Activated naive CD8-positive, alpha-beta T cell treated with anti-CD3 and anti-CD28 coated beads, Interleukin-2, amount 10 ng/mL, durations not matched to agents 7 days and 5 days (primary cell): ENCODE measurements at regions not wholly inside any gene's neighbourhood (a gene's known extent, or its start where the extent isn't known, plus 50 kb on each side); places are given as distances from the start of the nearest gene placed in this dataset.
"Not testable (repeated sequence)": the region's sequence is repeated elsewhere in the genome, so short reads cannot be mapped to it uniquely, and the experiment has no call there.

Experiments used
- ATAC-seq: fragments of 150-1000 bp; cut with Tn5 transposase; one replicate; pipeline ENCODE4 v1.10.0; 2021; ENCODE audit warnings: low read depth, moderate library complexity
- POLR2A ChIA-PET: fragments of 350-600 bp; sonication (Branson Sonifier 250); formaldehyde crosslinking; loops from one replicate; lab custom pipeline; 2021; ENCODE audit warnings: antibody characterized with exemption; lab: Charles Lee
- DNase-seq: peaks from one replicate; pipeline ENCODE4 v3.0.0; 2021
- H3K27ac Mint-ChIP-seq: one replicate; pipeline ENCODE4 v1.8.0; 2022; ENCODE audit warnings: mild to moderate bottlenecking, mixed read lengths
- H3K27me3 Mint-ChIP-seq: one replicate; pipeline ENCODE4 v1.8.0; 2022; ENCODE audit warnings: mild to moderate bottlenecking, moderate library complexity, mixed read lengths
- H3K36me3 Mint-ChIP-seq: one replicate; pipeline ENCODE4 v1.8.0; 2021; ENCODE audit warnings: mild to moderate bottlenecking, mixed read lengths
- H3K4me1 Mint-ChIP-seq: one replicate; pipeline ENCODE4 v1.8.0; 2021; ENCODE audit warnings: mixed read lengths
- H3K4me3 Mint-ChIP-seq: one replicate; pipeline ENCODE4 v1.8.0; 2022; ENCODE audit warnings: mild to moderate bottlenecking, moderate library complexity, mixed read lengths
- H3K9me3 Mint-ChIP-seq: one replicate; pipeline ENCODE4 v1.8.0; 2021; ENCODE audit warnings: mixed read lengths

DNA sequence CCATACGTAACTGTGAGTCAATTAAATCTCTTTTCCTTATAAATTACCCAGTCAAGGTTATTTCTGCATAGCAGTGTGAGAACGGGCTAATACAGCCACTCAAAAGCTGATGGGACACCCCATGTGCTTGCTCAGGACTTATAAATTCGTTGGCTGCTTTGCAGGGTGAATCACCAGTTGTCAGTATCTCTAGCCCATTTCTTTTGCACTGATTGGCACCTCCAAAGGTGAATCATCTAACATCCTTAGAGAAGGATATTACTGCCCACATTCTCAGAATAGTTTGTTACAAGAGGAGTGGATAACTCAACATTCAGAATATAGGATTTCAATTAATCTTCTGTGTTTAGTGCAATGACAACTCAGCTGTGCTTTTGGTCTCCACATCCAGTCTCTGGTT is 601.5 kb downstream of the KCNH5 start:
- H3K27me3 Mint-ChIP-seq = no peaks in the 10 kb centered on the region
- no peaks in the 10 kb centered on the region for H3K36me3 Mint-ChIP-seq
- no peaks in the 10 kb centered on the region for H3K4me1 Mint-ChIP-seq
- no peak overlapping the region for H3K27ac Mint-ChIP-seq
- POLR2A ChIA-PET = no interaction called here
- H3K4me3 Mint-ChIP-seq = no peak overlapping the region
- ATAC-seq (no peak), DNase-seq (no peak)
- peaks cover 11% of the 10 kb centered on the region for H3K9me3 Mint-ChIP-seq

DNA sequence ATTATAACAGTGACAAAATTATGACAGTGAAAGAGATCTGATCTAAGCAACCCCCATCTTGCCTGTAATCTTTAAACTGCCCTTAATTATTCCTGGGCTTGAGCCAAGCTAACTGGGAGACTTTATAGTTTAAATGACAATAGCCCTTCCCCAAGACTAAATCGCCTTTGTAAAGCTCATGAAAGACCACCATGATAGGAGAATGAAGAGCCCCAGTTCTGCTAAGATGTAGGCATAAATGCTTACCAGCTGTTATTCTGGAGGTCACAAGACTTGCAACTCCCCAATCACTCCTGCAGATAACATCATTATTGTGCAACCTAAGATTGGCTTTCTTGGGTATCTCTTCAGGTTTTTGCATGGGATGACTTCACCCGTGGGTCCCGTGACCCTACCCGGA is 599.7 kb downstream of the KCNH5 start:
- no peak for ATAC-seq
- H3K9me3 Mint-ChIP-seq = peaks cover 10% of the 10 kb centered on the region

DNA sequence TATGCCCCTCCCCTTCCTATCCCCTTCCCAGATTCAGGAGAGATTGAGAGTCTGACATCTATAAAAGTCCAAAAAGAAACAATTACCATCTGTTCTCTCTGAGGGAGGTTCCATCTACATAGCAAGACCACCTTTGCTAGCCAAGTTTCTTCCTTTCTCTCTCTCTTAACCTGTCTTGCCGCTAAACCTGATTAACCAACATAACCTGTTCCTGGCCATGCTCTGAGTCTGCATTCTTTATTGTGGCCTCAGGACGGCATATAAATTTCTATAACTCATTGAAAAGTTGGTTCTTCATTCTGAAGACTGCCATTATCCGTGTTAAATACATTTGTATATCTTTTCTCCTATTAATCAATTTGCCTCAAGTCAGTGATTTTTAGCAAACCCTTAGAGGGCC is 594.0 kb downstream of the KCNH5 start:
- POLR2A ChIA-PET = no interaction called here
- Mint-ChIP-seq H3K4me1 (no peaks in the 10 kb centered on the region), H3K36me3 (no peaks in the 10 kb centered on the region), H3K27me3 (no peaks in the 10 kb centered on the region), H3K27ac (no peak overlapping the region), H3K4me3 (no peak overlapping the region), H3K9me3 (peaks cover 5% of the 10 kb centered on the region)
- DNase-seq (no peak), ATAC-seq (no peak)

More for the DNA sequence above, 599.7 kb downstream of the KCNH5 start:
- POLR2A ChIA-PET = no interaction called here
- H3K36me3 Mint-ChIP-seq = no peaks in the 10 kb centered on the region
- H3K4me1 Mint-ChIP-seq = no peaks in the 10 kb centered on the region
- H3K4me3 Mint-ChIP-seq = no peak overlapping the region
- H3K27ac Mint-ChIP-seq = no peak overlapping the region
- H3K27me3 Mint-ChIP-seq = no peaks in the 10 kb centered on the region
- DNase-seq = no peak

DNA sequence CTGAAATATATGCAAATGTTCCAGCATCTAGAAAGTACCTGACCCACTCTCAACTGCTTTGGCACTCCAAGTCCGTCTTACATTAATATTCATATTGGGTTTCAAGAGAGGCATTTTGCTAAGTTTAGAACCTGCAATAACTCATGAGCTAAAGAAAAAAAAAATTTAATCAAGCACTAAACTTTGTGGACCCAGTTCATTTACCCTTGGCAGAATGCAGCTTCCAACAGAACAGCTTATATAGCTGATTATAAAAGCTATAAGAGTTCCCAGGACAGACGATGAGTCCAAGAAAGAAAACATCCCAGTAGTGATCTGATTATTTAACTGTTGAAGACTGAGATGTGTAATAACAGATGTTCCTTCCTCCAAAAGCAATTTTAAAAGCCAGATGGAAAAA is 592.0 kb downstream of the KCNH5 start:
- POLR2A ChIA-PET = no interaction called here
- H3K9me3 Mint-ChIP-seq = peaks cover 2% of the 10 kb centered on the region
- H3K27ac Mint-ChIP-seq = no peak overlapping the region
- H3K4me3 Mint-ChIP-seq = no peak overlapping the region
- no peaks in the 10 kb centered on the region for H3K27me3 Mint-ChIP-seq
- no peaks in the 10 kb centered on the region for H3K36me3 Mint-ChIP-seq
- no peak for ATAC-seq
- DNase-seq = no peak
- H3K4me1 Mint-ChIP-seq = no peaks in the 10 kb centered on the region

DNA sequence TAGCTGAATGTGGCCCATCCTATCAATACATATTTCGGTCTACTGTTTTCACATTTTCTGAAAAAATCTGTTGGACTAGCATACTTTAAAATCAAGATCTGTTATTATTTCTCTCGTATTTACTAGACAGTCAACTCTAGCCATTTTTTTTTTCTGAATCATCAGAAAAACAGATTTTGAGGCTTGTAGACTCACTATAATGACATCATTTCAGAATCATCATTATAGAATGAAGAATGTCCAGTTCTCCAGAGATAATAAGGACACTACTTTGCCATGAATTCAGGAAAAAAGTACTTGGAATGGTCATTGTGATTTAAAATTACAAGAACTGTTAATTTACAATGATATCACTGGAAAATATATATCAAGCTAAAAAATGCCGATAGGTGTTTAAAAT is 589.8 kb downstream of the KCNH5 start:
- ATAC-seq = no peak

DNA sequence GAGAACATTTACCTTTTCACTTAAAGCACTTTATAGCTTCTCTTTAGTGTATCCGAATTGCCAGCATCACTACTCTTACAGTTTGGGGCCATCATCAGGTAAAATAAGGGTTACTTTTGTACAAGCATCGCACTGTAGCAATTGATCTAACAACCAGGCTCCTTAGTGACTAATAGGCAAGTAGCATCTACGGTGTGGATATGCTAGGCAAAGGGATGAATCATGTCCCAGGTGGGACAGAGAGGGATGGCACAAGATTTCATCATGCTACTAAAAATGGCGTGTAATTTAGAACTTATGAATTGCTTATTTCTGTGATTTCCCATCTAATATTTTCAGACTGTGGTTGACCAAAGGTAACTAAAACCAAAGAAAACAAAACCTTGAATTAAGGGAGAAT is 582.3 kb downstream of the KCNH5 start:
- Mint-ChIP-seq H3K36me3 (no peaks in the 10 kb centered on the region), H3K9me3 (peaks cover 2% of the 10 kb centered on the region), H3K27me3 (no peaks in the 10 kb centered on the region), H3K27ac (no peak overlapping the region), H3K4me3 (no peak overlapping the region), H3K4me1 (no peaks in the 10 kb centered on the region)
- DNase-seq (no peak), ATAC-seq (no peak)
- POLR2A ChIA-PET = no interaction called here

More for the DNA sequence above, 589.8 kb downstream of the KCNH5 start:
- no peak for DNase-seq
- Mint-ChIP-seq H3K27ac (no peak overlapping the region), H3K4me3 (no peak overlapping the region), H3K36me3 (no peaks in the 10 kb centered on the region), H3K4me1 (no peaks in the 10 kb centered on the region), H3K9me3 (peaks cover 5% of the 10 kb centered on the region), H3K27me3 (no peaks in the 10 kb centered on the region)
- POLR2A ChIA-PET = no interaction called here

DNA sequence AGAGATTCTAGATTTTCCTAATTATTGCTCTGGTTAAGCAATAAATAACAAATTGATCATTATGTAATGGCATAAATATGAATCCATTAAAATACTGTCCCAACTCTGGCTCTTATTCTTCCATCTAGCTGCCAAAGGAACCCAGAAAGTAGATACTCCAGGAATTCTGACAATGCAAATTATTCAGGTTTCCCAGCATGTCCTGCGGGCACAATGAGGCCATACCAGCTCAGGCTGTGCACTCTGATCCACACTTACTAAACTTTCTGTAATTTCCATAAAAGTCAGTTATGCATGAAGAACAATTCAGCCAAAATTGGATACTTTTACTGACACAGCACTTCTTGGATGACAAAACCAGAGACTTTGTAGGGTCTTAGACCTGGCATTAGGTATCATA is 576.3 kb downstream of the KCNH5 start:
- Mint-ChIP-seq H3K27me3 (no peaks in the 10 kb centered on the region), H3K9me3 (peaks cover 3% of the 10 kb centered on the region), H3K4me1 (no peaks in the 10 kb centered on the region), H3K4me3 (no peak overlapping the region), H3K27ac (no peak overlapping the region), H3K36me3 (no peaks in the 10 kb centered on the region)
- ATAC-seq = no peak
- DNase-seq = no peak
- POLR2A ChIA-PET = no interaction called here

DNA sequence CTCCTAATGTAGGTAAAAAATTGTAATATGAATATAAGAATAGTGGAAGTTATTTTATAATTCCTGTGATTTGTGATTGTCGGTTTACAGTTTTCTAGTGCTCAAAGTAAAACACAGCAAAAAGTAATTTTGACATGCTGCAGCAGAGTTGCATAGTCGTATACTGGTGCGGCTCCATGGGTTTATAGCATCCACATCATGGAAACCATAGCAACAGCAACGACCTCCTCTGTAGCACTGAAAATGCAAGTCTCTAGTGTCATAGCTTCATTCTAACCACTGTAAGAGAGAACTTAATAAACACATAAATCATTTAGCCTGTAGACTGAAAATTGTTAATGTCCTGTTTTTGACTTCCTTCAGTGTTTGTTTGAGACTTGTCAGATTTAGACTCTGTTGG is 574.3 kb downstream of the KCNH5 start:
- H3K4me1 Mint-ChIP-seq = no peaks in the 10 kb centered on the region
- ATAC-seq (no peak), DNase-seq (no peak)
- POLR2A ChIA-PET = no interaction called here
- no peaks in the 10 kb centered on the region for H3K27me3 Mint-ChIP-seq
- no peak overlapping the region for H3K27ac Mint-ChIP-seq
- H3K9me3 Mint-ChIP-seq = peaks cover 3% of the 10 kb centered on the region
- H3K36me3 Mint-ChIP-seq = no peaks in the 10 kb centered on the region
- no peak overlapping the region for H3K4me3 Mint-ChIP-seq

DNA sequence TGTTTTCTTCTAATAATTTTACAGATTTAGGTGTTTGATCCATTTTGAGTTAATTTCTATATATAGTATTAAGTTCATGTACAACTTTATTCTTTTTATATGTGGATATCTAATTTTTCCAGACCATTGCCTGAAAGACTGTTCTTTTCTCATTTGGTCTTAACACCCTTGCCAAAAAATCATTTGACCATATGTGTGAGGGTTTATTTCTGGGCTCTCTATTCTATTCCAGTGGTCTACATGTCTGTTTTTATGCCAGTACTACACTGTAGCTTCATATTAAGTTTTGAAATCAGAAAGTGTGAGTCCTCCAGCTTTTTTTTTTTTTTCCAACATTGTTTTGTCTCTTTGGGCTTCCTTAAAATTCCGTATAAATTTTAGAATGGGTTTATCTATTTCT is 554.1 kb downstream of the KCNH5 start:
- H3K27me3 Mint-ChIP-seq = no peaks in the 10 kb centered on the region
- H3K4me1 Mint-ChIP-seq = no peaks in the 10 kb centered on the region
- DNase-seq = no peak
- no peaks in the 10 kb centered on the region for H3K36me3 Mint-ChIP-seq
- H3K9me3 Mint-ChIP-seq = peaks cover 5% of the 10 kb centered on the region
- no peak for ATAC-seq
- no peak overlapping the region for H3K4me3 Mint-ChIP-seq
- POLR2A ChIA-PET = no interaction called here
- no peak overlapping the region for H3K27ac Mint-ChIP-seq

DNA sequence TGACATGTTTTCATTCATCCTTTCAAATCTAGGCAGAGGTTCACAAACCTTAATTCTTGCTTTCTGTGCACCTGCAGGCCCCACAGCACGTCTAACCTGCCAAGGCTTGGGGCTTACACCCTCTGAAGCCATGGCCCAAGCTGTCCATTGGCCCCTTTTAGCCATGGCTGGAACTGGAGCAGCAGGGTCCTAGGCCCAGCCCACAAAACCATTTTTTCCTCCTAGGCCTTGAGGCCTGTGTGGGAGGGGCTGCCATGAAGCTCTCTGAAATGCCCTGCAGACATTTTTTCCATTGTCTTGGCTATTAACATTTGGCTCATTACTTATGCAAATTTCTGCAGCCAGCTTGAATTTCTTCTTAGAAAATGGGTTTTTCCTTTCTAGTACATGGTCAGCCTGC is 547.5 kb downstream of the KCNH5 start:
- ATAC-seq (no peak), DNase-seq (no peak)
- no peaks in the 10 kb centered on the region for H3K27me3 Mint-ChIP-seq
- H3K4me3 Mint-ChIP-seq = no peak overlapping the region
- H3K4me1 Mint-ChIP-seq = no peaks in the 10 kb centered on the region
- no peaks in the 10 kb centered on the region for H3K36me3 Mint-ChIP-seq
- POLR2A ChIA-PET = no interaction called here
- no peak overlapping the region for H3K27ac Mint-ChIP-seq
- peaks cover 8% of the 10 kb centered on the region for H3K9me3 Mint-ChIP-seq

DNA sequence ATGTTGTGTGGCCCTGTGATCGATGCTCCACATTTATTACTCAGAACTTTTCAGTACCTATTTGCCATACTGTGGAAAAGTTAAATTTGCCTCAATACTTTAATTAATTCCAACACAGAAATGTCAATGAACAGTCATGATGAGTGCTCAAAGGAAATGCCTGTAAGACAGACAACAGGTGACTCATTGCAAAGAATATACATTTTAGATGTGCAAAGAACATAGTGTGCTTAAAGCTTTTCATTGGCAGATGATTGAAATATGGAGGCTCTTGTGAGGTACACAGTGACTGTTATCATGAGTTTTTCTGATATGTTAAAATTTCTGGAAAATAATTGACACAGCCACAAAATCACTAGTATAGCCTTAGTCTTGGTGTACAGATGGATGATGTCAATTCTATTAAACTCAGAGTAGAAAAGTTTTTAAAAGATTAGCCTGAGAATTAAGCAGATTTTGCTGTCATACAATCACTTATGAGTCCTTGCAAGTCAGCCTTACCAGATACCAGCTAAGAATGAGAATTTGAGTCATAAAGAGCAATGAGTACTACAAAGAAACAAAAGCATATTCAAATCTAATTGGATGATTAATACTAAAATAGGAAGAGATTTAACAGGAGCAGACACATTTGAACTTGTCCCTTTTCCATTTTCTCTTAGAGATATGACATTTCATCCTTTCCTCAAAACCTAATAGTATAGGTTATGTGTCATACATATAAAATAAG is 544.1 kb downstream of the KCNH5 start:
- Mint-ChIP-seq H3K27ac (no peak overlapping the region), H3K9me3 (peaks cover 3% of the 10 kb centered on the region), H3K36me3 (no peaks in the 10 kb centered on the region), H3K4me1 (no peaks in the 10 kb centered on the region), H3K27me3 (no peaks in the 10 kb centered on the region), H3K4me3 (no peak overlapping the region)
- ATAC-seq (no peak), DNase-seq (no peak)
- POLR2A ChIA-PET = no interaction called here

DNA sequence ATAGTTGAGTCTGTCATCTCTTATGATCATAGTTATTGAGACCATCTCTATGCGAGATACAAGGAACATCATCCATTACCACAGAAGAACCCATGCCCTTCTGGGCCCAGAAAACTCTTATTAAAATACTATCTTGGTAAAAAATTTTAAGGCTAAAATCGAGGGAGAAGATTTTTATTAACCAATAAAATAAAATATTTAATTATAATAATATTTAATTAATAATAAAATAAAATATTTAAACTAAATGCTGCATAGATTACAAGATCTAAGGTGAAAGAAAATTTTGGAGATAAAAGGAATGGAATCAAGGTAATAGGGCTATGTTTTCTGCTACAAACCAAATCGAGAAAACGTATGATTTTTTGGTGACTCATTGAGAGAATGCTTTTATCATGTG is 540.2 kb downstream of the KCNH5 start:
- no peak overlapping the region for H3K27ac Mint-ChIP-seq
- POLR2A ChIA-PET = no interaction called here
- no peaks in the 10 kb centered on the region for H3K36me3 Mint-ChIP-seq

DNA sequence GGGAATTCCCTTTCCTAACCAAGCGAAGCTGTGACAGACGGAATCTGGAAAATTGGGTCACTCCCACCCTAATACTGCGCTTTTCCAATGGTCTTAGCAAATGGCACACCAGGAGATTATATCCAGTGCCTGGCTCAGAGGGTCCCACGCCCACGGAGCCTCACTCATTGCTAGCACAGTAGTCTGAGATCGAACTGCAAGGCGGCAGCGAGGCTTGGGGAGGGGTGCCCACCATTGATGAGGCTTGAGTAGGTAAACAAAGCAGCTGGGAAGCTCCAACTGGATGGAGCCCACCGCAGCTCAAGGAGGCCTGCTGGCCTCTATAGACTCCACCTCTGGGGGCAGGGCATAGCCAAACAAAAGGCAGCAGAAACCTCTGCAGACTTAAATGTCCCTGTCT is 523.9 kb downstream of the KCNH5 start:
- POLR2A ChIA-PET, ATAC-seq, H3K27ac Mint-ChIP-seq, H3K36me3 Mint-ChIP-seq, DNase-seq, H3K4me3 Mint-ChIP-seq, H3K27me3 Mint-ChIP-seq, H3K4me1 Mint-ChIP-seq: not testable (repeated sequence)
- peaks cover 16% of the 10 kb centered on the region for H3K9me3 Mint-ChIP-seq

More for the DNA sequence above, 540.2 kb downstream of the KCNH5 start:
- ATAC-seq (no peak), DNase-seq (no peak)
- peaks cover 3% of the 10 kb centered on the region for H3K9me3 Mint-ChIP-seq
- no peaks in the 10 kb centered on the region for H3K27me3 Mint-ChIP-seq
- no peaks in the 10 kb centered on the region for H3K4me1 Mint-ChIP-seq
- H3K4me3 Mint-ChIP-seq = no peak overlapping the region

DNA sequence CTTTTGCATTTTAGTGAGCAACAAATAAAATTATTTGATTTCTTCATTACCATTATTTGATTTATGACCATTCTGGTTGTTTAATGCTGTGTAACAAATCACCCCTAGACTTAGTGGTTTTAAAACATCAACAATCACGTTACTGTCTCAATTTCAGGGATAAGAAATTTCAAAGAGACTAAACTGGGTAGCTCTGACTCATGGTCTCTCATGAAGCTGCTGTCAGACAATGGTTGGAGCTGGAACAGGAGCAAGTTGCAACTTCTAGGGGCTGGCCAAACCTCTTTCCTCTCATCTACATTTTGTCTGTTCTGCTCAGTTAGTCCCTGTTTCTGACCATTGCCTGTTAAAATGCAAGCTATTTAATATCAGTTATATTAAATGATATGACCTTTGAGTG is 517.0 kb downstream of the KCNH5 start:
- H3K27me3 Mint-ChIP-seq = no peaks in the 10 kb centered on the region
- no peaks in the 10 kb centered on the region for H3K36me3 Mint-ChIP-seq
- H3K9me3 Mint-ChIP-seq = peaks cover 6% of the 10 kb centered on the region
- ATAC-seq = no peak
- POLR2A ChIA-PET = no interaction called here
- H3K27ac Mint-ChIP-seq = no peak overlapping the region
- no peak for DNase-seq
- no peaks in the 10 kb centered on the region for H3K4me1 Mint-ChIP-seq
- H3K4me3 Mint-ChIP-seq = no peak overlapping the region

DNA sequence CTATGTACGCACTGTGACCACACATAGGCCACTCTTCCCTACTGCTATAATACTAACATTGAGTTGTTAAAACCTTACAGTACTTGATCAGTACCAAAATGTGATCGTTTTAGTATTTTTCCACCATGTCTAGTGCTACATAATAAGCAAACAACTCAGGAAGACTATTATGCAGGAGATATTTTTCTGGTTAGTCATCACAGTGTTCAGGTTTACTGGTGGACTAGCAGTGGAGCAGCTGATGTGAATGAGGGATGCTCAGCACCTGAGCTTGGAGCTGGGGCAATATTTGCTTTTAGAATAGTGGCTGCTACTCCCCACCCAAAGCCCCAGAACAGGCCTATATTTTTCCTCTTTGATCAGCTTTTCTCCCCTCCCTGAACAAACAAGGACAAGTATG is 513.1 kb downstream of the KCNH5 start:
- Mint-ChIP-seq H3K36me3 (no peaks in the 10 kb centered on the region), H3K4me1 (no peaks in the 10 kb centered on the region), H3K27ac (no peak overlapping the region), H3K9me3 (peaks cover 2% of the 10 kb centered on the region), H3K27me3 (no peaks in the 10 kb centered on the region), H3K4me3 (no peak overlapping the region)
- ATAC-seq (no peak), DNase-seq (no peak)
- POLR2A ChIA-PET = no interaction called here
